Cardiac muscle cell (in vitro differentiated cells and primary cell): ENCODE measurements at regions not wholly inside any gene's neighbourhood (a gene's known extent, or its start where the extent isn't known, plus 50 kb on each side); places are given as distances from the start of the nearest gene placed in this dataset.

Experiments used
- DNase-seq, 2 donors: peaks; one replicate each; pipeline versions ENCODE4 v3.0.0 to v3.0.0-alpha.2; 2010 to 2017; ENCODE audit warnings: low read depth in 1 of 2, low spot score in 1 of 2
- H3K27ac ChIP-seq: fragments of 200-600 bp; sonication (generic); 2 replicates; pipeline ENCODE4 v1.5.1; 2016
- H3K27me3 ChIP-seq: fragments of 200-600 bp; sonication (generic); 2 replicates; pipeline ENCODE4 v1.6.0; 2016; ENCODE audit warnings: control low read depth
- H3K36me3 ChIP-seq: fragments of 200-600 bp; sonication (generic); 2 replicates; pipeline ENCODE4 v1.5.1; 2016; ENCODE audit warnings: control low read depth
- H3K4me1 ChIP-seq: fragments of 200-600 bp; sonication (generic); 2 replicates; pipeline ENCODE4 v1.8.1; 2017; ENCODE audit warnings: low read depth, mild to moderate bottlenecking, mixed run types
- H3K4me3 ChIP-seq: fragments of 200-600 bp; sonication (generic); 2 replicates; pipeline ENCODE4 v1.5.1; 2016; ENCODE audit warnings: mild to moderate bottlenecking
- H3K9me3 ChIP-seq: fragments of 200-600 bp; sonication (generic); 2 replicates; pipeline ENCODE4 v1.5.1; 2017; ENCODE audit warnings: low read depth, mild to moderate bottlenecking, control low read depth
- CTCF ChIP-seq: IDR thresholded peaks from 2 replicates; pipeline ENCODE4 v1.5.1; 2012; ENCODE audit warnings: low read depth, mild to moderate bottlenecking, low read length

DNA sequence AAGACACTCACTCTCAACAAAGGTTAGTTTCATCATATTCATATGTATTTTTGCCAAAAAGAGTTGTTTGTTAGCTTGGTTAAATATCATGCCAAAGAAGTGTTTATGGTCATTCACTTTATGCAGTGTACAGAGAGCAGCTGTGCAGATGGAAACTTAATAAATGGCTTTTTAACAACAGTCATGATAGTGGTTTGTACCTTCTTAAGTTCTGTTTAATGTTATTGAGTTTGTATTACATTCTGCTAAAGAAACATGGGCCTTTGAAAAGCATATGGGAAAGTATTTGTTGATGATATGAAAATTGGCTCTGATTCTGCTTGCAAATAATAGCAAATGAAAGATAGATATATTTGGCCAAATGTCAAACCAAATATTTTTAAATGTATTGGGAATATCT, 607.3 kb downstream of the NCAM2 start:
- no peak for DNase-seq
- Histone ChIP-seq H3K4me1 (no peaks in the 10 kb centered on the region), H3K27me3 (no peaks in the 10 kb centered on the region), H3K9me3 (no peaks in the 10 kb centered on the region), H3K4me3 (no peak overlapping the region), H3K36me3 (no peaks in the 10 kb centered on the region), H3K27ac (no peak overlapping the region)
- no peak for TF ChIP-seq CTCF

DNA sequence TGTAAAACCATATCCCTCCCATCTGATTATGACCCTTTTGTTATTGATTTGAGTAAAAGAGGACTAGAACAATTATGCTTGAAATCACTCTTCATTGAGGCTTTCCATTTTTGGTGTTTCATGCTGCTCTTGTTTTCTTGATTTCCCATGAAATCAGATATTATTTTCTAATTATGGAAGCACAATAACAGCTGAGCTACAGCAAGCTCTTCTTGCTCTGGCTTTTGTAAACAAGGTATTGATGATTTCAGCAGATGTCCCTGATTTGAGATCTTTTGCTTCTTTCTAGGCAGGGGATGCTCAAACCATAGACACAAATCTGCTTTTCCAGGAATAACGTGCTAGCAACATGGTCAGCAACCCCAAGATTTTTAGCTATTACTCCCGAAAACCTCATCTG, 607.8 kb downstream of the NCAM2 start:
- no peak overlapping the region for H3K27ac ChIP-seq
- TF ChIP-seq CTCF = no peak

GRCh38 chr21:21612466-21612865, 614.3 kb downstream of the NCAM2 start:
- Histone ChIP-seq H3K27ac (no peak overlapping the region), H3K27me3 (no peaks in the 10 kb centered on the region), H3K4me3 (no peak overlapping the region), H3K36me3 (no peaks in the 10 kb centered on the region), H3K4me1 (peaks cover under 1% of the 10 kb centered on the region), H3K9me3 (no peaks in the 10 kb centered on the region)
- TF ChIP-seq CTCF = no peak
- DNase-seq = peak in 1 of 2 donors; percentile 93

More for the DNA sequence above, 607.8 kb downstream of the NCAM2 start:
- no peaks in the 10 kb centered on the region for H3K27me3 ChIP-seq
- no peaks in the 10 kb centered on the region for H3K4me1 ChIP-seq
- no peak overlapping the region for H3K4me3 ChIP-seq
- no peak for DNase-seq
- no peaks in the 10 kb centered on the region for H3K36me3 ChIP-seq
- no peaks in the 10 kb centered on the region for H3K9me3 ChIP-seq

DNA sequence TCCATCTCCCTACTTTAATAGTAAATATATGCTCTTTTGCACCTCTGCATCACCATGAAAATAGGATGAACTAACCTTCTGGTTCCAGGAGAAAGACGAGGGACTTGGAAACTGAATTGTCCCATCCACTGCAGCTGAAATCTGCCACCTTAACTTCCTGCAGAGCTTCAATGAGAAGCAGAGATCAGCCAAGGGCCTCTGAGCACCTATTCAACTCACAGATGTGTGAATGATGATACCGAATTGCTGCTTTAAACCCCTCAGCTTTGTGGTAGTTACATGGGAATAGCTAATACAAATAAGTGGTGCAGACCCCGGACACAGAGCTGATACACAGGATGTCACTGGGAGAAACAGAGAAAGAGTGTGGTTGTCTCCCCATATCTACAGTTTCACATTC, 616.8 kb downstream of the NCAM2 start:
- Histone ChIP-seq H3K27ac (no peak overlapping the region), H3K9me3 (no peaks in the 10 kb centered on the region), H3K27me3 (no peaks in the 10 kb centered on the region), H3K4me1 (peaks cover 5% of the 10 kb centered on the region), H3K4me3 (no peak overlapping the region), H3K36me3 (no peaks in the 10 kb centered on the region)
- DNase-seq = no peak
- TF ChIP-seq CTCF = no peak

GRCh38 chr21:21622460-21623234, 624.4 kb downstream of the NCAM2 start:
- Histone ChIP-seq H3K9me3 (no peaks in the 10 kb centered on the region), H3K4me3 (no peak overlapping the region), H3K36me3 (no peaks in the 10 kb centered on the region), H3K27me3 (no peaks in the 10 kb centered on the region), H3K27ac (no peak overlapping the region), H3K4me1 (peaks cover 2% of the 10 kb centered on the region)
- TF ChIP-seq CTCF = no peak
- DNase-seq = no peak
